Kidney tubule cell (primary cell): ENCODE measurements at regions not wholly inside any gene's neighbourhood (a gene's known extent, or its start where the extent isn't known, plus 50 kb on each side); places are given as distances from the start of the nearest gene placed in this dataset.
A peak's percentile ranks its signal among the peaks of the same experiment; 100 is the strongest.
"Not testable (repeated sequence)": the region's sequence is repeated elsewhere in the genome, so short reads cannot be mapped to it uniquely, and the experiment has no call there.

Experiments
- DNase-seq: peaks from one replicate; pipeline ENCODE4 v3.0.0-alpha.2; 2018; ENCODE audit warnings: low spot score

DNA sequence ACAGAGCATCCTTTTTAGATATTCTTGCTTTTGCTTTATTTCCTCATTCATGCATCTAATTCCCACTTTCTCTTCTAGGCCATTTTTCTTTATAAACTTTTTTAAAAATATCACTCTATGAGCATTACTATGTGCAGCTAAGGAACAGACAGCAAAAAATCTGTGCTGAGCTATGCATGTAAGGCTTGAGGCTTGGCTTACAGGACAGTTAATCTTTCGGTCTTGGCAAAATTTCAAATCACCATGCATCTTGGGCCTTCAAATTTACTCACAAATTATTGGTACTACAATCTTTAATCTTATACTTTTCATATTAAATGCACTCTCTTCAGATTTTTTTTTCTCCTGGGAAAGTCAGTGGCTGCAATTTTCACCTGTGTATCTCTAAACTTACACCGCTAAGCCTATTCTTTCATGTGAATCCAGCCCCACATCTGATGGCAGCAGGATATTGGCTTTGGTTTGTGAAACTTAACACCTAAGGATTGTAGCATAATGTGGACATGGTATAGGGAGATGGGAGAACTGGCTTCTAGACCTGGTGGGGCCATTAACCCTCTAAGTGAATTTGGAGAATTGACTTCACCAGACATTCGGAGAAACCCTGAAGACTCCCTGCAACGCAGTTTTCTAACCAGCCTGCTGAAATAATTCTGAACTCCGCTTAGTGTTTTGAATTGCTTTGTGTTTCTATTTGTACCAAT lies 278.3 kb downstream of the SPRY1 start:
- no peak for DNase-seq

GRCh38 chr4:123675567-123675966 lies 279.0 kb downstream of the SPRY1 start:
- DNase-seq: no peak

- DNase-seq: no peak
Observed at GRCh38 chr4:123676071-123676889, 279.7 kb downstream of the SPRY1 start.

GRCh38 chr4:123676890-123677229 lies 280.3 kb downstream of the SPRY1 start:
- DNase-seq: no peak

DNA sequence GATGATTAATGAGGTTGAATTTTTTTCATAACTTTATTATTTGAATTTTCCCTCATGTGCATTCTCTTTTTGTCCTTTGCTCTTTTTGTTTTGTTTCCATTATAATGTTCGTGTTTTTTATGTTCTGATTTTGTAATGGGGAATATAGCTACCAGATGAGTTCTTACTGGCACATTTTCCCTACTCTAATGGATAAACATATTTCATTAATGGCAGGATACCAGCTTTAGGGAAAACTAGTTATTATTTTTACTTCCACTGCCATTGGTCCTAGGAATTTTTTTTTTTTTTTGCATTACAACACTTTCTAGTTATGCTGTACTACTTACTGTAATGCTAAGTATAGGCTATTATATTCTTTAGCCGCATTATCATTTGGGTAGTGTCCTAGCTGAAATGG lies 286.3 kb downstream of the SPRY1 start:
- no peak for DNase-seq

DNA sequence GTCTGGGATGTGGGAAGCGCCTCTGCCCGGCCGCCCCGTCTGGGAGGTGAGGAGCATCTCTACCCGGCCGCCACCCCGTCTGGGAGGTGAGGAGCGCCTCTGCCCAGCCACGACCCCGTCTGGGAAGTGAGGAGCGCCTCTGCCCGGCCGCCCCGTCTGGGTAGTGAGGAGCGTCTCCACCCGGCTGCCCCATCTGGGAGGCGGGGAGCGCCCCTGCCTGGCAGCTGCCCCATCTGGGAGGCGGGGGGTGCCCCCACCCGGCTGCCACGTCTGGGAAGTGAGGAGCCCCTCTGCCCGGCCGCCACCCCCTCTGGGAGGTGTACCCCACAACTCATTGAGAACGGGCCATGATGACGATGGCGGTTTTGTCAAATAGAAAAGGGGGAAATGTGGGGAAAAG lies 288.3 kb downstream of the SPRY1 start:
- not testable (repeated sequence) for DNase-seq

DNA sequence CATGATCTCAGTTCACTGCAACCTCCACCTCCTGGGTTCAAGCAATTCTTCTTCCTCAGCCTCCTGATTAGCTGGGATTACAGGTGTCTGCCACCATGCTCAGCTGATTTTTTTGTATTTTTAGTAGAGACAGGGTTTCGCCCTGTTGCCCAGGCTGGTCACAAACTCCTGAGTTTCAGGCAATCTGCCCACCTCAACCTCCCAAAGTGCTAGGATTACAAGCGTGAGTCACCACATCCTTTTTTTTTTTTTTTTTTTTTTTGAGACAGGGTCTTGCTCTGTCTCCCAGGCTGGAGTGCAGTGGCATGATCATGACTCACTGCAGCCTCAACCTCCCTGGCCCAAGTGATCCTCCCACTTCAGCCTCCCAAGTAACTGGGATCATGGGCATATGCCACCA lies 298.9 kb downstream of the SPRY1 start:
- peak; percentile 31 for DNase-seq

DNA sequence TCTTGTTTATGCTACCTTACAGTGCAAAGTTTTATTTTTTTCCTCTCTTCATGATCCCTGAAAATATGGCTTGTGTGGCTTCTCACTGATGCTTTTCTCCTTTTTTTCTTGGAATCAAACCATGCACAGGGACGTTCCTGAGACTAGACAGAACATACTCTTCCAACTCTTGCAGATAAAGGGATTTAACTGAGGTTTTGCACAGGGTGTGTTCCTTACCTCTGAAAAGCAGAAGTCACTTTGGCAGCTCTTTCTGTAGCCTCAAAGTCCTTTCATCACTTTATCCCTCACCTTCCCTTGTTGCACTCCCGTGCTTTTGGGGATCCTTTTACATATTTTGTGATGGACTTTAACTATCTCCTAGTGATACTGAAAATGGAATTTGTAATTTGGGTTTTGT lies 300.1 kb downstream of the SPRY1 start:
- no peak for DNase-seq

DNA sequence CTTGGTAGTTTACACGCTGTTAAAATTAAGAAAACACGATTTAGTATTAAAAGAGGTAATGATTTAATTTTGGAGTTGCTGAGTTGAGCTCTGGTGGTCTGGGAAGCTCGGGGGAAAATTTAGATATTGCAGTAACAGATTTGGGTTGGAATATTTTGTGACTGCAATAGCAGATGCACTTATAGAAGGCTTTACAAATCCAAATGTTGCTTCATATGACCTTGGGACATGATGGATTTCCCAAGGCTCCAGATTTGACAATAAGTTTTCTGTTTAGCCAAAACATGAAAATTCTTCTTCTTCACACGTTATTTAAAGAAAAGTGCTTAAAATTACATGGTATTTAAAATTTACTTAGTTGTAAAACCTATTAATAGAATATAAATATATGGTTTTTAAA lies 302.0 kb downstream of the SPRY1 start:
- DNase-seq: no peak

DNA sequence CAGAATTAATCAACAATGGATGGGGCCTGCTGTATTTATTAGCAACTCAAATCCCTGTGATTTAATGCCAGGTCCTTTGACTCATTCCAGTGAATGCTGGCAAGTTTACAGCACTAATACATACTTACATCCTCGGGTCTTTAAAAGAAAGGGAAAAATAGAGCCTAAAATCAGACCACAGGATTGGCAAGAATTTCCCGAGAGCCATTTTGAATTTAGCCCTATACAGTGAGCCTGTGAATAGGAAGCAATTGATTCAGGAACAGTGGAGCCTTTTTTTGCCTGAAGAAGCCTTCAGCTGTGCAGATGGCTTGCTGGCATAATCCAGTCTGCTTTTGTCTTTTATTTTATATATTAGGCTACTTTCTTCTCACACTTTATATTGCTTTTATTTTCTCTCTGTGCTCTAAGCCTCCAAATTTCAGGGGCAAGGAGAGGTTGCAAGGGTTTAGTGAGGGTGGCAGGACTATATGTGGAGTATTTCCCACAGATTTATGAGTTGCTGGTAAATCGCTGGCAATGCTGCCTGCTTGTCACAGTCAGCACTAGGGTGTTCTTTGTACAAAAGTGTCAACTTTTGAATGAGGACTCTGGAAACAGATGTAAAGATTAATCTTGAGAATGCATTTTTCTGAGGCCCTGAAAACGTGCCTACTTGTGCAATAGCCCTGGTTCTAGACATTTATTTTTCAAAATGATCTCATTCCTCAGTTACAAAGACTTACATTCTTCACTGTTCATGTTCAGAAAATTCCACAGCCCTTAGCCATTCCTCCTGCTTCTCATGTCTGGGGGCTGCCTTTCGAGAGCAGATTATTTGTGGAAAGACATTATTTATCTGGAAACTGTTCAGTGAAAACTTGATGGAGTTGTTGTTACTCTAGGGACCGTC lies 303.5 kb downstream of the SPRY1 start:
- DNase-seq: peak; percentile 74

DNA sequence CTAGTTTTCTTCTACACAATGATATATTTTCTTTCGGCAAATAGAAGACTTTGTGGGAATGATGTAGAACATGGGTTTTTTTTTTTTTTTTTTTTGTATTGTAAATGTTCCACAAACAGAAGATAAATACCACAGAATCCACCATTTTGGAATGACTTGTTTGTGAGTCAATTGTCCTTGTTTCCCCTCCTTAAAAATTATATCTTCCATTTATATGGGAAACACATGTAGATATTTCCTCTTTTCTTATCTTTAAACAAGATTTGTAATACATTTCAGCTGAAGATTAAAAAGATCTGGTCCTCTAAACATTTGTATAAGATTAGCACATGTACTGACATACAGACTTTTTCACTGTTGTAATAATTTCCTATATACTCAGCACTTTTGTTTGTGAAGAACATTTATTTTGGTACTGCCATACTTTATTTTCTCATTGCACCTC lies 304.6 kb downstream of the SPRY1 start:
- no peak for DNase-seq

GRCh38 chr4:123705419-123705818 lies 308.8 kb downstream of the SPRY1 start:
- no peak for DNase-seq

- DNase-seq: peak; percentile 60
Observed at GRCh38 chr4:123706973-123707372, 310.4 kb downstream of the SPRY1 start.

GRCh38 chr4:123708902-123709301 lies 312.3 kb downstream of the SPRY1 start:
- DNase-seq: no peak

DNA sequence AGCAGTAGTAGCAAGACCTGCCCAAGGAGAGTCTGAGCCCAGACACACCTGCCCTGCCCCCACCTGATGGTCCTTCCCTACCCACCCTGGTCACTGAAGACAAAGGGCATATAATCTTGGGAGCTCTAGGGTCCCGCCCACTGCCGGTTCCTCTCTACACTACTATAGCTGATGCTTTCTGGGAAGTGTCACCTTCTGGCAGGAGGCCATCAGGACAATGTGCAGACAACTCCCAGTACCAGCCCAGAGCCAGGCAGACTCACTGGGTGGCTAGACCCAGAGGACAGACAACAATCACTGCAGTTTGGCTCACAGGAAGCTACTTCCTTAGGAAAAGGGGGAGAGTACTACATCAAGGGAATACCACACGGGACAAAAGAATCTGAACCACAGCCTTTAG lies 312.7 kb downstream of the SPRY1 start:
- no peak for DNase-seq

GRCh38 chr4:123731035-123731434 lies 334.4 kb downstream of the SPRY1 start:
- no peak for DNase-seq

DNA sequence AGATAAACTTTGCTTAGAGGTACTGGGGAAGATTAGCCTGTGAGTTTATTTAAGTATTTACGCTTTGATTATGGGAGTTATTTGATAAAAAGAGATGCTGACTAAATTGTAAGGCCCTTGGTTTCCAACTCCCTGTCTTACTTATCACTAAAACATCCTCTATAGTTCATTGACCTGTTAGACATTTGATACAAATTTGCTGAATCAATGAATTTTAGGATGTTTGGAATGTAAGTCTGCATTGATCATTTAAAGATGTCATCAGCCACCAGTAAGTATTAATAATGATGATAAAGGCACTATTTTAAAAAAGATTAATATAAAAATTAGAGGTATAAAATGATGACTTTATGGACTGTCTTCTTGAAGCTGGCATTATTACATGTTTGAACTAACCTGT lies 340.6 kb downstream of the SPRY1 start:
- no peak for DNase-seq

DNA sequence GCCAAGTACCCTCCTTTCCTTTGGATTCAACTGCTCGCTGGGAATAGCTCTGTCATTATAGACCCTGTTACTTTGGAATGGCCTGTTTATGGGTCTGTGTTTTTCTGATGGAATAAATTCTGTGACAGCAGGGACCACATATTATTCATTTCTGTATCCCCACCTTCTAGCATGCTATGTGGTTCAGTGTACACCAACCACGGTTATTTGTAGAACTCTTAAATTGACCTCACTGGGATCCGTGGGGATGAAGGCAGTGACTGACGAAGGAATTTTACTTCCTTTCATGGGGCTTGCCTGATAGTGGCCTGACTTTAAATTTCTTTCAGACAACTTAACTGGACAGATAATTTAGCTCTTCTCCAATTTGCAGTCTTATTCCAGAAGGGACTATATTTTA lies 343.2 kb downstream of the SPRY1 start:
- DNase-seq: no peak

- DNase-seq: no peak
Observed at GRCh38 chr4:123740236-123740635, 343.6 kb downstream of the SPRY1 start.

DNA sequence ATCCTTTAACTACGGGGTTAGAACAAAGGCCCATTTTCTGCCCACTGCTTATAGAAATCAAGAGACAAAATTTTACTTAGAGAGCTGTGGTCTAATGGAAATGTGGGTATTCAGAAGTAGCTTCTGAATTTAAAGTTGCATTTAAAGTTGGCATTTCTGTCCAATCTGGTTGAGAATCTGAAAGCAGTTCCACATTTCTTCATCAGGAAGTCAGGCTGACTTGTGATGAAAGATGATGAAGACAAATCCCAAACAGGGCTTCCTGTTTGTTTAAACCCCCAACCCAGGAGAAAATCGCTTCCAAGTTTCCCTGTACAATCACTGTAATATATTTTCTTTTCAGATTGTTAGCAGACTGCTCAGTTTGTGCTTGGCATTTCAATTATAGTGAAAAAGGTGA lies 345.3 kb downstream of the SPRY1 start:
- no peak for DNase-seq

- no peak for DNase-seq
Observed at GRCh38 chr4:123743848-123744247, 347.3 kb downstream of the SPRY1 start.

- DNase-seq: no peak
Observed at GRCh38 chr4:123744664-123745290, 348.2 kb downstream of the SPRY1 start.
